H1 (cell line): ENCODE measurements at regions not wholly inside any gene's neighbourhood (a gene's known extent, or its start where the extent isn't known, plus 50 kb on each side); places are given as distances from the start of the nearest gene placed in this dataset.

Experiments
- CTCF ChIA-PET: fragments of 300-600 bp; sonication (Branson Sonifier 250); formaldehyde crosslinking; loops from one replicate; lab custom pipeline; 2021; ENCODE audit not compliant: partially characterized antibody; lab: Charles Lee
- POLR2A ChIA-PET: fragments of 300-600 bp; sonication (Branson Sonifier 250); formaldehyde crosslinking; loops from one replicate; lab custom pipeline; 2021; ENCODE audit warnings: inconsistent platforms; ENCODE audit not compliant: partially characterized antibody; lab: Charles Lee
- DNase-seq, 2 experiments: peaks; one replicate each; pipeline versions ENCODE4 v3.0.0 to v3.0.0-alpha.2; 2010 to 2022; ENCODE audit warnings: low spot score in 2 of 2, low read depth in 1 of 2, mixed read lengths in 1 of 2
- FAIRE-seq: peaks from 2 replicates; lab custom pipeline; 2011; peaks lifted over from hg19 to GRCh38; lab: Jason Lieb, UNC
- H2AFZ ChIP-seq: 2 replicates; pipeline ENCODE4 v1.8.1; 2012; ENCODE audit warnings: low read length, inconsistent platforms
- H2AK5ac ChIP-seq: 2 replicates; pipeline ENCODE4 v1.6.1; 2013; ENCODE audit warnings: low read depth, low read length
- H2BK120ac ChIP-seq: replicated peaks from 2 replicates; pipeline ENCODE3; 2013; ENCODE audit warnings: low read depth, low read length, inconsistent platforms
- H2BK12ac ChIP-seq: 2 replicates; pipeline ENCODE4 v1.6.1; 2013; ENCODE audit warnings: low read depth, low read length
- H2BK15ac ChIP-seq: 2 replicates; pipeline ENCODE4 v1.6.1; 2013; ENCODE audit warnings: low read length
- H2BK20ac ChIP-seq: 2 replicates; pipeline ENCODE4 v1.6.1; 2013; ENCODE audit warnings: low read length
- H2BK5ac ChIP-seq: 2 replicates; pipeline ENCODE4 v1.6.1; 2013; ENCODE audit warnings: low read depth, low read length
- H3K14ac ChIP-seq: 2 replicates; pipeline ENCODE4 v1.6.1; 2013; ENCODE audit warnings: inconsistent platforms; ENCODE audit not compliant: insufficient read length
- H3K18ac ChIP-seq: 2 replicates; pipeline ENCODE4 v1.6.1; 2013; ENCODE audit warnings: low read length; ENCODE audit errors: extremely low read depth
- H3K23ac ChIP-seq: 2 replicates; pipeline ENCODE4 v1.6.1; 2013; ENCODE audit warnings: inconsistent platforms; ENCODE audit not compliant: insufficient read length
- H3K23me2 ChIP-seq: 2 replicates; pipeline ENCODE4 v1.6.1; 2013; ENCODE audit warnings: low read depth, low read length
- H3K27ac ChIP-seq: 2 replicates; pipeline ENCODE4 v1.6.1; 2011; ENCODE audit warnings: low read depth, low read length, inconsistent platforms
- H3K27me3 ChIP-seq, 4 experiments: replicated peaks in 1 of 4; 1 replicate in 1 of 4; 2 replicates in 3 of 4; pipeline versions ENCODE4 v1.6.1 to v1.8.1; 2011 to 2013; ENCODE audit warnings: low read length in 3 of 4, mild to moderate bottlenecking in 3 of 4, inconsistent platforms in 2 of 4, mixed read lengths in 2 of 4, moderate library complexity in 1 of 4; ENCODE audit not compliant: control insufficient read depth in 3 of 4, insufficient read depth in 3 of 4; ENCODE audit errors: extremely low read depth in 1 of 4
- H3K36me3 ChIP-seq, 4 experiments: 2 replicates each; pipeline versions ENCODE4 v1.6.1 to v1.8.1; 2011 to 2013; ENCODE audit warnings: mild to moderate bottlenecking in 4 of 4, low read length in 3 of 4, moderate library complexity in 2 of 4, control low read depth in 1 of 4, inconsistent platforms in 1 of 4; ENCODE audit not compliant: insufficient read depth in 4 of 4, control insufficient read depth in 2 of 4
- H3K4ac ChIP-seq: replicated peaks from 2 replicates; pipeline ENCODE3; 2013; ENCODE audit warnings: low read length, low read depth, mixed read lengths, inconsistent platforms; ENCODE audit not compliant: insufficient read length
- H3K4me1 ChIP-seq, 4 experiments: replicated peaks in 1 of 4; 1 replicate in 1 of 4; 2 replicates in 3 of 4; pipeline versions ENCODE4 v1.6.1 to v1.8.1; 2011 to 2013; ENCODE audit warnings: low read length in 3 of 4, inconsistent platforms in 2 of 4, mixed read lengths in 1 of 4; ENCODE audit not compliant: insufficient read depth in 4 of 4, control insufficient read depth in 3 of 4
- H3K4me2 ChIP-seq, 2 experiments: 2 replicates each; pipeline versions ENCODE4 v1.6.1 to v1.8.1; 2011 to 2013; ENCODE audit warnings: low read depth in 2 of 2, low read length in 2 of 2, control low read depth in 1 of 2, inconsistent platforms in 1 of 2, mild to moderate bottlenecking in 1 of 2; ENCODE audit not compliant: insufficient read depth in 1 of 2
- H3K4me3 ChIP-seq, 4 experiments: fragments of 200-600, 300-600 bp in 1 of 4; sonication (generic), shearing (Covaris generic), sonication (Bioruptor Twin) in 1 of 4; 2 replicates each; pipeline versions ENCODE4 v1.5.1 to v1.8.1; 2011 to 2016; ENCODE audit warnings: low read length in 4 of 4, low read depth in 3 of 4, control low read depth in 2 of 4, inconsistent platforms in 2 of 4, mild to moderate bottlenecking in 2 of 4, mixed read lengths in 1 of 4, moderate library complexity in 1 of 4; ENCODE audit not compliant: insufficient read depth in 2 of 4; ENCODE audit errors: extremely low read depth in 1 of 4
- H3K56ac ChIP-seq: replicated peaks from 2 replicates; pipeline ENCODE3; 2013; ENCODE audit warnings: low read depth, mild to moderate bottlenecking, mixed read lengths, low read length, inconsistent platforms; ENCODE audit not compliant: insufficient read length
- H3K79me1 ChIP-seq: 2 replicates; pipeline ENCODE4 v1.6.1; 2013; ENCODE audit warnings: low read depth, low read length, control low read depth
- H3K79me2 ChIP-seq, 2 experiments: 2 replicates each; pipeline versions ENCODE4 v1.6.1 to v1.8.1; 2012 to 2013; ENCODE audit warnings: low read length in 2 of 2, mild to moderate bottlenecking in 2 of 2, inconsistent platforms in 1 of 2; ENCODE audit not compliant: insufficient read depth in 2 of 2, control insufficient read depth in 1 of 2
- H3K9ac ChIP-seq, 4 experiments: replicated peaks in 1 of 4; 1 replicate in 1 of 4; 2 replicates in 3 of 4; pipeline versions ENCODE4 v1.6.1 to v1.8.1; 2011 to 2013; ENCODE audit warnings: low read depth in 3 of 4, low read length in 3 of 4, control low read depth in 2 of 4, mild to moderate bottlenecking in 2 of 4, moderate library complexity in 2 of 4, inconsistent platforms in 1 of 4; ENCODE audit errors: extremely low read depth in 1 of 4
- H3K9me3 ChIP-seq, 2 experiments: 2 replicates each; pipeline versions ENCODE4 v1.6.1 to v1.8.1; 2012 to 2013; ENCODE audit warnings: mild to moderate bottlenecking in 2 of 2, moderate library complexity in 2 of 2, control low read depth in 1 of 2, inconsistent platforms in 1 of 2, low read depth in 1 of 2, low read length in 1 of 2, mixed read lengths in 1 of 2; ENCODE audit not compliant: insufficient read depth in 2 of 2
- H4K20me1 ChIP-seq, 2 experiments: replicated peaks in 1 of 2; 2 replicates each; pipeline versions ENCODE3 to v1.8.1; 2011 to 2013; ENCODE audit warnings: inconsistent platforms in 2 of 2, low read length in 2 of 2, mild to moderate bottlenecking in 1 of 2; ENCODE audit not compliant: insufficient read depth in 2 of 2, control insufficient read depth in 1 of 2
- H4K5ac ChIP-seq: 2 replicates; pipeline ENCODE4 v1.6.1; 2013; ENCODE audit warnings: low read length, low read depth, mixed read lengths, inconsistent platforms; ENCODE audit not compliant: insufficient read length
- H4K8ac ChIP-seq: 2 replicates; pipeline ENCODE4 v1.8.0; 2013; ENCODE audit warnings: mild to moderate bottlenecking, moderate library complexity, low read length, inconsistent platforms; ENCODE audit not compliant: insufficient read depth; ENCODE audit errors: extremely low read depth
- H4K91ac ChIP-seq: replicated peaks from 2 replicates; pipeline ENCODE3; 2013; ENCODE audit warnings: low read length, mixed read lengths, inconsistent platforms; ENCODE audit not compliant: insufficient read length
- CEBPB ChIP-seq: IDR thresholded peaks from 2 replicates; pipeline ENCODE4 v1.6.1; 2012; ENCODE audit warnings: low read depth, low read length
- GTF2F1 ChIP-seq: IDR thresholded peaks from 2 replicates; pipeline ENCODE4 v1.6.1; 2012; ENCODE audit warnings: low read depth, low read length, improper control_type of control experiment, borderline replicate concordance
- NANOG ChIP-seq: IDR thresholded peaks from 2 replicates; pipeline ENCODE4 v1.6.1; 2011; ENCODE audit warnings: low read length, low read depth, mild to moderate bottlenecking, inconsistent platforms; ENCODE audit not compliant: insufficient read depth, poor library complexity, severe bottlenecking
- NRF1 ChIP-seq: IDR thresholded peaks from 2 replicates; pipeline ENCODE4 v1.6.1; 2011; ENCODE audit warnings: mild to moderate bottlenecking, low read depth, low read length, improper control_type of control experiment
- POLR2AphosphoS5 ChIP-seq: IDR thresholded peaks from 2 replicates; pipeline ENCODE4 v1.6.1; 2011; ENCODE audit warnings: low read depth, low read length
- RAD21 ChIP-seq, 2 experiments: IDR thresholded peaks in 1 of 2; conservative IDR thresholded peaks in 1 of 2; 2 replicates each; pipeline ENCODE4 v1.6.1; 2011; ENCODE audit warnings: low read depth in 2 of 2, low read length in 2 of 2, improper control_type of control experiment in 1 of 2, inconsistent platforms in 1 of 2, mild to moderate bottlenecking in 1 of 2, moderate library complexity in 1 of 2
- RBBP5 ChIP-seq: IDR thresholded peaks from 2 replicates; pipeline ENCODE4 v1.7.1; 2012; ENCODE audit warnings: low read depth, mild to moderate bottlenecking, inconsistent platforms, low read length, moderate library complexity, borderline replicate concordance
- SIRT6 ChIP-seq: IDR thresholded peaks from one replicate; pipeline ENCODE4 v1.7.1; 2012; ENCODE audit warnings: low read length, inconsistent platforms
- SP1 ChIP-seq: IDR thresholded peaks from 2 replicates; pipeline ENCODE4 v1.6.1; 2011; ENCODE audit warnings: low read depth, low read length
- SP4 ChIP-seq: IDR thresholded peaks from 2 replicates; pipeline ENCODE4 v1.6.1; 2012; ENCODE audit warnings: low read length, inconsistent platforms
- USF2 ChIP-seq: IDR thresholded peaks from 2 replicates; pipeline ENCODE4 v1.6.1; 2011; ENCODE audit warnings: low read length, improper control_type of control experiment
- WGBS, 2 experiments: shearing (Covaris generic) in 1 of 2; methylation state at CpG; one replicate each; pipeline versions ENCODE4 v1.1.6 to v1.1.7; 2013 to 2015; ENCODE audit warnings: low lambda C conversion rate in 2 of 2, mixed read lengths in 2 of 2, inconsistent platforms in 1 of 2, low coverage in 1 of 2, missing lambda C conversion rate in 1 of 2; ENCODE audit not compliant: insufficient replicate concordance in 2 of 2, insufficient coverage in 1 of 2, insufficient read length in 1 of 2; ENCODE audit errors: extremely low coverage in 1 of 2, missing lambda C conversion rate in 1 of 2; 5-methylcytosine and 5-hydroxymethylcytosine counted together

GRCh38 chr13:79648191-79648590 is 167.2 kb downstream of the NDFIP2 start:
- no peak for DNase-seq
- no peak overlapping the region for H3K4ac ChIP-seq
- CTCF ChIA-PET: no interaction called here
- no peak overlapping the region for H2AFZ ChIP-seq
- no peak for FAIRE-seq
- H2BK12ac ChIP-seq: no peak overlapping the region
- H3K14ac ChIP-seq: no peak overlapping the region
- H3K56ac ChIP-seq: no peak overlapping the region
- POLR2A ChIA-PET: no interaction called here
- no peak overlapping the region for H3K4me2 ChIP-seq
- no peak overlapping the region for H2BK5ac ChIP-seq
- H4K91ac ChIP-seq: no peak overlapping the region
- H3K4me3 ChIP-seq: no peak overlapping the region
- H3K79me1 ChIP-seq: no peaks in the 10 kb centered on the region
- no peak overlapping the region for H3K27ac ChIP-seq
- no peaks in the 10 kb centered on the region for H3K79me2 ChIP-seq
- H3K23ac ChIP-seq: no peak overlapping the region
- no peak overlapping the region for H2BK15ac ChIP-seq
- no peaks in the 10 kb centered on the region; a peak in 1 of 8 replicates for H3K36me3 ChIP-seq
- no peaks in the 10 kb centered on the region for H3K23me2 ChIP-seq
- H3K18ac ChIP-seq: no peak overlapping the region
- H4K8ac ChIP-seq: no peak overlapping the region
- 95% methylated on average over 1 of the region's 1 CpG; no CpG with 5 or more reads in 1 of the 2 experiments for WGBS, 2 experiments
- H3K4me1 ChIP-seq: no peaks in the 10 kb centered on the region
- no peak overlapping the region for H2AK5ac ChIP-seq
- H3K9me3 ChIP-seq: no peaks in the 10 kb centered on the region
- no peak overlapping the region for H2BK120ac ChIP-seq
- H3K9ac ChIP-seq: no peak overlapping the region
- no peaks in the 10 kb centered on the region for H3K27me3 ChIP-seq
- no peaks in the 10 kb centered on the region for H4K20me1 ChIP-seq
- no peak overlapping the region for H2BK20ac ChIP-seq
- no peak overlapping the region for H4K5ac ChIP-seq
- no peak for TF ChIP-seq SP1
- no peak for TF ChIP-seq CEBPB
- TF ChIP-seq NANOG: no peak
- TF ChIP-seq NRF1: no peak
- TF ChIP-seq SIRT6: no peak
- no peak for TF ChIP-seq POLR2AphosphoS5
- no peak for TF ChIP-seq RAD21 (IDR thresholded peaks at IDR 0.05 in 1 of 2, conservative IDR thresholded peaks at IDR 0.05 in 1 of 2; ENCODE audit: low read depth in 2 of 2, low read length in 2 of 2)
- TF ChIP-seq RBBP5: no peak
- TF ChIP-seq SP4: no peak
- no peak for TF ChIP-seq USF2
- no peak for TF ChIP-seq GTF2F1
